ENCODE measurements at regions not wholly inside any gene's neighbourhood (a gene's known extent, or its start where the extent isn't known, plus 50 kb on each side); places are given as distances from the start of the nearest gene placed in this dataset.

- peak in 9 of 11 experiments; percentile 29 to 55 (median 43) for TF ChIP-seq CTCF (IDR thresholded peaks at IDR 0.05 in 8 of 11, conservative IDR thresholded peaks at IDR 0.05 in 3 of 11)
- TF ChIP-seq POLR2A (IDR thresholded peaks at IDR 0.05), result no peak
- no peak for TF ChIP-seq POLR2AphosphoS5 (IDR thresholded peaks at IDR 0.05)
Observed at GRCh38 chr13:26946684-26947343, 186.2 kb upstream of the GPR12 start.
